ENCODE measurements at regions not wholly inside any gene's neighbourhood (a gene's known extent, or its start where the extent isn't known, plus 50 kb on each side); places are given as distances from the start of the nearest gene placed in this dataset.
A peak's percentile ranks its signal among the peaks of the same experiment; 100 is the strongest.

GRCh38 chr12:131443019-131444000 is 267.6 kb upstream of the SFSWAP start (continued):
- TF ChIP-seq MBD1 (CRISPR knock-in tag; IDR thresholded peaks at IDR 0.05), result no peak
- no peak for TF ChIP-seq SMARCB1 (IDR thresholded peaks at IDR 0.05; ENCODE audit: insufficient read length, low read depth)
- TF ChIP-seq, protein P1, sequence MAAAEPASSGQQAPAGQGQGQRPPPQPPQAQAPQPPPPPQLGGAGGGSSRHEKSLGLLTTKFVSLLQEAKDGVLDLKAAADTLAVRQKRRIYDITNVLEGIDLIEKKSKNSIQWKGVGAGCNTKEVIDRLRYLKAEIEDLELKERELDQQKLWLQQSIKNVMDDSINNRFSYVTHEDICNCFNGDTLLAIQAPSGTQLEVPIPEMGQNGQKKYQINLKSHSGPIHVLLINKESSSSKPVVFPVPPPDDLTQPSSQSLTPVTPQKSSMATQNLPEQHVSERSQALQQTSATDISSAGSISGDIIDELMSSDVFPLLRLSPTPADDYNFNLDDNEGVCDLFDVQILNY (CRISPR knock-in tag; IDR thresholded peaks at IDR 0.05), result no peak

DNA sequence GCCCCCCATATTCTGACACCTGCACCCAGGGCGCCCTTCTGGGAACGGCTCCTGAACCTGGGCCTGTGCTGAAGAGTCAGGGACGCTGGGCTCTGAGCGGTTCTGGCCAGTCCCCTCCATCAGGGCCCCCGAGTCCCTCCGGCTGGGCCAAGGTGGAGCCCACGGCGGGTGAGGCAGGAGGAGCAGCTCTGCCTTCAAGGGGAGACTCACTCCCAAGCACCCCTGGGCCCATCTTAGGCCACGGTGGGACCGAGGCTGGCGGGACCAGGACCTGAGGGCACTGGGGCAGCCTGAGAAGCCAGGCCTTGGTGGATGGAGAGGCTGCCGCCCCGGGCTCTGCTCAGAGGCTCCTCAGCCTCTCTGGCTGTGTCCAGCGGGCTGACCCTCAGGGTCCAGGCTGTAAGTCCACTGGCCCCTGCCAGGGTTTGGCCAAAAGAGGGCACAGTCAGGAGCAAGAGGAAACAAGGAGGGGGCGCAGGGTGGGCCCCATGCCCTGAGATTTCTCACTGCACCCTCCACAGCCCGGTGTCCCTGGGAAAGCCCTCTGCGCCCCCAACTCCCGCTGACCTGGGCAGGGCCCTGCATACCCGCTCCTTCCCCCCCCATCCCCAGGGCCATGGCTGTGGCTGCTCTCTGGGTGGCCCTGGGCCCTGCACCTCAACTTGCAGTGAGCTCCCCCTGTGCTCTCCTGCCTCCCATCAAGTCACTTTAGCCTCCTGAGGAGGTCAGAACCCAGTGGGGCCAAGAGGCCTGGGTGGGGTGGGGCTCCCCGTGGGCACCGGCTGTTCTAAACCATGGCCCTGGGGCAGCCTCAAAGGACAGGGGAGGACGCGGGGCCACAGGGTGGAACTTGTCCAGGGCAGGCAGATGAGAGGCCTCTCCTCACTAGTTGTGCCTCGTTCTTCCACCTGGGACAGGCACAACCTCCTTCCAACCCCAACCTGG is 266.4 kb upstream of the SFSWAP start:
- POLR2A ChIA-PET, result no interaction called here
- in situ Hi-C loops (cut with MboI), result no loop called here
- ATAC-seq, result no peak

More for the DNA sequence above, 266.4 kb upstream of the SFSWAP start:
- BruUV-seq (replicated peaks), result no TSS peak
- 0 out of 2 replicates have a peak overlapping the region, but pooled peaks have one; percentile 1 for H2AFZ ChIP-seq (ENCODE audit: low read depth, low read length)
- DNase-seq (ENCODE audit: extremely low read depth in 1 of 4, low spot score in 3 of 4) (no peak), FAIRE-seq (no peak)
- H3K36me3 ChIP-seq (ENCODE audit: control insufficient read depth, insufficient read depth, low read length), result no peaks in the 10 kb centered on the region
- no peak overlapping the region for H3K4me3 ChIP-seq
- no peaks in the 10 kb centered on the region for H3K79me2 ChIP-seq (ENCODE audit: control insufficient read depth, insufficient read depth, low read length)
- H3K9me1 ChIP-seq (ENCODE audit: control insufficient read depth, insufficient read depth, low read length), result no peaks in the 10 kb centered on the region
- H3K9ac ChIP-seq (ENCODE audit: insufficient read depth in 1 of 2, low read depth in 2 of 2, low read length in 2 of 2), result no peak overlapping the region
- TF ChIP-seq, protein P2, sequence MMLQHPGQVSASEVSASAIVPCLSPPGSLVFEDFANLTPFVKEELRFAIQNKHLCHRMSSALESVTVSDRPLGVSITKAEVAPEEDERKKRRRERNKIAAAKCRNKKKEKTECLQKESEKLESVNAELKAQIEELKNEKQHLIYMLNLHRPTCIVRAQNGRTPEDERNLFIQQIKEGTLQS (IDR thresholded peaks at IDR 0.05), result no peak
- TF ChIP-seq, protein P2 (CRISPR knock-in tag; conservative IDR thresholded peaks at IDR 0.05), result no peak
- no peak for TF ChIP-seq TCF3 (CRISPR knock-in tag; IDR thresholded peaks at IDR 0.05)
- TF ChIP-seq ZBED1 (IDR thresholded peaks at IDR 0.05), result no peak
- WGBS (ENCODE audit: insufficient coverage, low coverage, missing lambda C conversion rate), result 80% methylated on average over 15 of the region's 24 CpGs
- CTCF ChIA-PET (ENCODE audit: low intra/inter-chr PET ratio), result no interaction called here
- intact Hi-C loops (cut with micrococcal nuclease), result no loop called here
- no peaks in the 10 kb centered on the region for H3K9me3 ChIP-seq (replicated peaks; ENCODE audit: control insufficient read depth, insufficient read depth, low read depth, low read length)
- no peaks in the 10 kb centered on the region for H4K20me1 ChIP-seq (replicated peaks; ENCODE audit: control insufficient read depth, insufficient read depth, low read length)
- H3K27ac ChIP-seq (ENCODE audit: extremely low read depth, low read depth, low read length), result no peak overlapping the region
- peaks cover 10 to 36% of the 10 kb centered on the region in 2 experiments; a peak in 4 of 5 replicates for H3K4me1 ChIP-seq (replicated peaks in 1 of 2; ENCODE audit: control insufficient read depth in 2 of 2, insufficient read depth in 2 of 2, low read length in 2 of 2)
- no peak overlapping the region for H3K4me2 ChIP-seq (ENCODE audit: insufficient read depth, low read length)
- H3K27me3 ChIP-seq (ENCODE audit: control insufficient read depth in 2 of 2, insufficient read depth in 2 of 2, low read length in 2 of 2), result peaks cover 0 to 4% of the 10 kb centered on the region in 2 experiments; a peak in 1 of 5 replicates
